Spleen (tissue), 11 donors: ENCODE measurements at regions not wholly inside any gene's neighbourhood (a gene's known extent, or its start where the extent isn't known, plus 50 kb on each side); places are given as distances from the start of the nearest gene placed in this dataset.

Experiments used
- DNase-seq: peaks from one replicate; pipeline ENCODE4 v3.0.0-alpha.2; 2020
- H3K27ac ChIP-seq, 8 donors: fragments of 200-600 bp; sonication (generic) in 7 of 8; 1 replicate in 4 of 8; 2 replicates in 4 of 8; pipeline versions ENCODE4 v1.5.0 to v1.8.0; 2016 to 2021; ENCODE audit warnings: inconsistent platforms in 4 of 8, mild to moderate bottlenecking in 4 of 8, moderate library complexity in 1 of 8
- H3K27me3 ChIP-seq, 7 donors: fragments of 200-600 bp; sonication (generic) in 6 of 7; replicated peaks in 1 of 7; 1 replicate in 4 of 7; 2 replicates in 3 of 7; pipeline versions ENCODE4 v1.5.0 to v1.8.0; 2016 to 2021; ENCODE audit warnings: inconsistent platforms in 3 of 7, mild to moderate bottlenecking in 1 of 7
- H3K36me3 ChIP-seq, 6 donors: fragments of 200-600 bp; sonication (generic) in 5 of 6; 1 replicate in 4 of 6; 2 replicates in 2 of 6; pipeline versions ENCODE4 v1.5.0 to v1.8.0; 2016 to 2021; ENCODE audit warnings: inconsistent platforms in 2 of 6
- H3K4me1 ChIP-seq, 6 donors: fragments of 200-600 bp; sonication (generic) in 5 of 6; 1 replicate in 3 of 6; 2 replicates in 3 of 6; pipeline versions ENCODE4 v1.5.0 to v1.8.0; 2016 to 2021; ENCODE audit warnings: inconsistent platforms in 3 of 6
- H3K4me3 ChIP-seq, 8 donors: fragments of 200-600 bp; sonication (generic) in 7 of 8; 1 replicate in 4 of 8; 2 replicates in 4 of 8; pipeline versions ENCODE4 v1.5.0 to v1.8.0; 2016 to 2021; ENCODE audit warnings: inconsistent platforms in 4 of 8, mild to moderate bottlenecking in 4 of 8, moderate library complexity in 2 of 8
- H3K9me3 ChIP-seq, 8 donors: fragments of 200-600 bp; sonication (generic) in 7 of 8; 1 replicate in 4 of 8; 2 replicates in 4 of 8; pipeline versions ENCODE4 v1.5.0 to v1.8.0; 2016 to 2021; ENCODE audit warnings: inconsistent platforms in 4 of 8
- POLR2A ChIP-seq, 3 donors: fragments of 450-650 bp; IDR thresholded peaks; one replicate each; pipeline ENCODE4 v1.5.1; 2017; ENCODE audit warnings: antibody characterized with exemption in 3 of 3, mild to moderate bottlenecking in 1 of 3
- POLR2AphosphoS5 ChIP-seq, 3 donors: sonication (generic); formaldehyde crosslinking; IDR thresholded peaks; one replicate each; pipeline ENCODE4 v1.5.1; 2017; ENCODE audit warnings: antibody characterized with exemption in 3 of 3
- WGBS, 5 donors: extraction: QIAGEN DNeasy Blood & Tissue Kit in 3 of 5; methylation state at CpG; one replicate each; pipeline versions ENCODE4 v1.1.5 to v1.1.7; 2013 to 2018; 5-methylcytosine and 5-hydroxymethylcytosine counted together
- intact Hi-C: fragments of 100-400 bp; cut with DNase I; formaldehyde crosslinking; loops from one replicate; pipeline ENCODE4 v1.15.0; 2023; ENCODE audit warnings: low total_unique reads
- TF ChIP-seq, protein P1 (sequence below), 11 experiments: fragments of 200-600 bp in 7 of 11; fragments of 450-650 bp in 4 of 11; sonication (generic) in 4 of 11; IDR thresholded peaks in 8 of 11; conservative IDR thresholded peaks in 3 of 11; 1 replicate in 7 of 11; 2 replicates in 4 of 11; pipeline versions ENCODE4 v1.4.0 to v1.8.0; 2016 to 2021; ENCODE audit warnings: antibody characterized with exemption in 11 of 11, inconsistent platforms in 4 of 11, mild to moderate bottlenecking in 1 of 11
- donor health status: healthy with polysubstance abuse.
- donor health status: DM: no; HTN: no; CAD: no; lungs with moderate emphysema.
- donor health status: DM: no; HTN: no; CAD: no.
- donor health status: Bipolar disorder and iron deficiency.
- donor health status: healthy.
- donor health status: DM: no; HTN: no; CAD: no.
- donor health status: DM: yes; HTN: yes; CAD: no.

DNA sequence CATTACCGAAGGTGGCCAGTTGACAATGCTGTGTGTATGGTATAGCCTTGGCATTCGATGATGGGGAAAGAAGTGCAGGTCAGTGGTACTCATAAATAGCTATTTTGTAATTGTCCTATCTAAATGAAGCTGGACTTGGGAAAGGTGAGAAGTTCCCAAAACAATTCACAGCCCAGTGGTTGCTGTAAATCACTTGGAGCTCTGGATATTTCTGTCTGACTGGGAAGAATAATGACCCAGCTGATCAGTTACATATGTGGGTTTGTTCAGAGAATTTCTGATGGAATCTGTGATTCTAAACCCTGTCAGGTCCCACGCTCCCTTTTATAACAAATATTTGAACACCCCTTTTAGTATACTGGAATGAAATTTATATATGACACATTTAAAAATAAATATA is 133.9 kb upstream of the PFN2 start:
- WGBS, 5 donors = 88 to 95% (median 94%) methylated on average over 3 of the region's 3 CpGs
- peaks cover 0 to 18% (median 6%) of the 10 kb centered on the region in 8 donors for H3K9me3 ChIP-seq
- TF ChIP-seq, protein P1, sequence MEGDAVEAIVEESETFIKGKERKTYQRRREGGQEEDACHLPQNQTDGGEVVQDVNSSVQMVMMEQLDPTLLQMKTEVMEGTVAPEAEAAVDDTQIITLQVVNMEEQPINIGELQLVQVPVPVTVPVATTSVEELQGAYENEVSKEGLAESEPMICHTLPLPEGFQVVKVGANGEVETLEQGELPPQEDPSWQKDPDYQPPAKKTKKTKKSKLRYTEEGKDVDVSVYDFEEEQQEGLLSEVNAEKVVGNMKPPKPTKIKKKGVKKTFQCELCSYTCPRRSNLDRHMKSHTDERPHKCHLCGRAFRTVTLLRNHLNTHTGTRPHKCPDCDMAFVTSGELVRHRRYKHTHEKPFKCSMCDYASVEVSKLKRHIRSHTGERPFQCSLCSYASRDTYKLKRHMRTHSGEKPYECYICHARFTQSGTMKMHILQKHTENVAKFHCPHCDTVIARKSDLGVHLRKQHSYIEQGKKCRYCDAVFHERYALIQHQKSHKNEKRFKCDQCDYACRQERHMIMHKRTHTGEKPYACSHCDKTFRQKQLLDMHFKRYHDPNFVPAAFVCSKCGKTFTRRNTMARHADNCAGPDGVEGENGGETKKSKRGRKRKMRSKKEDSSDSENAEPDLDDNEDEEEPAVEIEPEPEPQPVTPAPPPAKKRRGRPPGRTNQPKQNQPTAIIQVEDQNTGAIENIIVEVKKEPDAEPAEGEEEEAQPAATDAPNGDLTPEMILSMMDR (IDR thresholded peaks at IDR 0.05 in 8 of 11, conservative IDR thresholded peaks at IDR 0.05 in 3 of 11) = no peak
- TF ChIP-seq POLR2A (IDR thresholded peaks at IDR 0.05) (no peak), POLR2AphosphoS5 (IDR thresholded peaks at IDR 0.05) (no peak)
- no peak overlapping the region for H3K27ac ChIP-seq
- no peaks in the 10 kb centered on the region for H3K4me1 ChIP-seq
- intact Hi-C loops = no loop called here
- no peaks in the 10 kb centered on the region for H3K27me3 ChIP-seq
- H3K4me3 ChIP-seq = no peak overlapping the region
- DNase-seq = no peak
- H3K36me3 ChIP-seq = no peaks in the 10 kb centered on the region

GRCh38 chr3:150101016-150101415 is 130.3 kb upstream of the PFN2 start:
- no peaks in the 10 kb centered on the region for H3K4me1 ChIP-seq
- DNase-seq = no peak
- no peaks in the 10 kb centered on the region for H3K36me3 ChIP-seq
- H3K27me3 ChIP-seq = no peaks in the 10 kb centered on the region
- TF ChIP-seq POLR2A (IDR thresholded peaks at IDR 0.05) (no peak), POLR2AphosphoS5 (IDR thresholded peaks at IDR 0.05) (no peak)
- TF ChIP-seq, protein P1 (IDR thresholded peaks at IDR 0.05 in 8 of 11, conservative IDR thresholded peaks at IDR 0.05 in 3 of 11) = no peak
- intact Hi-C loops = no loop called here
- no peak overlapping the region for H3K4me3 ChIP-seq
- no peak overlapping the region for H3K27ac ChIP-seq
- H3K9me3 ChIP-seq = peaks cover 0 to 18% (median 6%) of the 10 kb centered on the region in 8 donors
- WGBS, 5 donors = 89 to 98% (median 98%) methylated on average over 1 of the region's 1 CpG

- intact Hi-C loops = no loop called here
- WGBS, 5 donors = 89 to 93% (median 90%) methylated on average over 3 of the region's 3 CpGs
Measured at GRCh38 chr3:150098621-150099020, 127.9 kb upstream of the PFN2 start.

DNA sequence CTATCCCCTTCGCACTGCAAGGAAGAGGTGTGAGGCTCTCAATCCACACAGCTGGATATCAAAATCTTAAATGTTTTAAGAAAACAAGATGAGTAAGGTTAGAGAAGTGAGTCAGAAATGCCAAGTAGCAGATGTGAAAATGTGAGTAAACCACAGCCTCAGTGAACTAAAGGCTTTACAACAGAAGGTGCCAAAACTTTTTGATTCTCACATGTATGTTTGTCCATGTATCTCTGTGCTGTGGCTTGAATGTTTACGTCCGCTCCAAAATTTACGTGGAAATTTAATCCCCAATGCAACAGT is 126.8 kb upstream of the PFN2 start:
- H3K4me3 ChIP-seq = no peak overlapping the region
- intact Hi-C loops = no loop called here
- no peak overlapping the region for H3K27ac ChIP-seq
- no peaks in the 10 kb centered on the region for H3K27me3 ChIP-seq
- TF ChIP-seq POLR2AphosphoS5 (IDR thresholded peaks at IDR 0.05) (no peak), POLR2A (IDR thresholded peaks at IDR 0.05) (no peak)
- TF ChIP-seq, protein P1 (IDR thresholded peaks at IDR 0.05 in 8 of 11, conservative IDR thresholded peaks at IDR 0.05 in 3 of 11) = no peak
- H3K9me3 ChIP-seq = peaks cover 0 to 18% (median 6%) of the 10 kb centered on the region in 8 donors
- whole genome bisulfite sequencing, 5 donors = 79 to 95% (median 85%) methylated on average over 4 of the region's 4 CpGs
- H3K4me1 ChIP-seq = no peaks in the 10 kb centered on the region
- no peak for DNase-seq
- H3K36me3 ChIP-seq = no peaks in the 10 kb centered on the region

More at GRCh38 chr3:150098621-150099020, 127.9 kb upstream of the PFN2 start:
- H3K4me1 ChIP-seq = no peaks in the 10 kb centered on the region
- no peak overlapping the region for H3K27ac ChIP-seq
- TF ChIP-seq POLR2AphosphoS5 (IDR thresholded peaks at IDR 0.05) (no peak), POLR2A (IDR thresholded peaks at IDR 0.05) (no peak)
- TF ChIP-seq, protein P1 (IDR thresholded peaks at IDR 0.05 in 8 of 11, conservative IDR thresholded peaks at IDR 0.05 in 3 of 11) = no peak
- DNase-seq = no peak
- no peak overlapping the region for H3K4me3 ChIP-seq
- H3K27me3 ChIP-seq = no peaks in the 10 kb centered on the region
- peaks cover 0 to 18% (median 6%) of the 10 kb centered on the region in 8 donors for H3K9me3 ChIP-seq
- H3K36me3 ChIP-seq = no peaks in the 10 kb centered on the region
